ENCODE measurements at regions not wholly inside any gene's neighbourhood (a gene's known extent, or its start where the extent isn't known, plus 50 kb on each side); places are given as distances from the start of the nearest gene placed in this dataset.
"Not testable (repeated sequence)": the region's sequence is repeated elsewhere in the genome, so short reads cannot be mapped to it uniquely, and the experiment has no call there.

GRCh38 chr6:51049983-51050877, 231.6 kb downstream of the TFAP2B start:
- no peaks in the 10 kb centered on the region for H3K36me3 Mint-ChIP-seq
- no peaks in the 10 kb centered on the region for H3K4me1 Mint-ChIP-seq
- ATAC-seq (peak; percentile 13), DNase-seq (ENCODE audit: low spot score in 2 of 2) (no peak)
- no peak overlapping the region for H3K27ac Mint-ChIP-seq
- H3K9me3 Mint-ChIP-seq: peaks cover 12% of the 10 kb centered on the region
- no peak overlapping the region for H3K4me3 Mint-ChIP-seq

GRCh38 chr6:51052716-51053115, 234.0 kb downstream of the TFAP2B start:
- ATAC-seq; H3K27ac Mint-ChIP-seq; H3K4me3 Mint-ChIP-seq; H3K4me1 Mint-ChIP-seq; H3K36me3 Mint-ChIP-seq; DNase-seq (ENCODE audit: low spot score in 2 of 2): not testable (repeated sequence)
- H3K9me3 Mint-ChIP-seq: peaks cover 19% of the 10 kb centered on the region

GRCh38 chr6:51055316-51055715, 236.6 kb downstream of the TFAP2B start:
- H3K4me1 Mint-ChIP-seq; H3K36me3 Mint-ChIP-seq; H3K4me3 Mint-ChIP-seq; DNase-seq (ENCODE audit: low spot score in 2 of 2); ATAC-seq; H3K27ac Mint-ChIP-seq: not testable (repeated sequence)
- peaks cover 19% of the 10 kb centered on the region for H3K9me3 Mint-ChIP-seq

GRCh38 chr6:51057296-51057695, 238.6 kb downstream of the TFAP2B start:
- H3K4me1 Mint-ChIP-seq: no peaks in the 10 kb centered on the region
- DNase-seq (ENCODE audit: low spot score in 2 of 2) (no peak), ATAC-seq (no peak)
- H3K4me3 Mint-ChIP-seq: no peak overlapping the region
- H3K9me3 Mint-ChIP-seq: peaks cover 10% of the 10 kb centered on the region
- H3K36me3 Mint-ChIP-seq: no peaks in the 10 kb centered on the region
- no peak overlapping the region for H3K27ac Mint-ChIP-seq

- DNase-seq (ENCODE audit: low spot score in 2 of 2): no peak
- no peak overlapping the region for H3K4me3 Mint-ChIP-seq
- ATAC-seq: no peak
- no peak overlapping the region for H3K27ac Mint-ChIP-seq
- no peaks in the 10 kb centered on the region for H3K4me1 Mint-ChIP-seq
- peaks cover 6% of the 10 kb centered on the region for H3K9me3 Mint-ChIP-seq
- no peaks in the 10 kb centered on the region for H3K36me3 Mint-ChIP-seq
These were observed 241.6 kb downstream of the TFAP2B start for GRCh38 chr6:51060262-51060762.

- H3K4me1 Mint-ChIP-seq: no peaks in the 10 kb centered on the region
- H3K36me3 Mint-ChIP-seq: no peaks in the 10 kb centered on the region
- DNase-seq (ENCODE audit: low spot score in 2 of 2): no peak
- H3K9me3 Mint-ChIP-seq: no peaks in the 10 kb centered on the region
- H3K4me3 Mint-ChIP-seq: no peak overlapping the region
- ATAC-seq: no peak
- no peak overlapping the region for H3K27ac Mint-ChIP-seq
These were observed 243.6 kb downstream of the TFAP2B start for GRCh38 chr6:51062166-51062722.

GRCh38 chr6:51077821-51078518, 259.3 kb downstream of the TFAP2B start:
- no peak overlapping the region for H3K4me3 Mint-ChIP-seq

GRCh38 chr6:51090343-51090742, 271.7 kb downstream of the TFAP2B start:
- Mint-ChIP-seq H3K4me1 (no peaks in the 10 kb centered on the region), H3K36me3 (no peaks in the 10 kb centered on the region), H3K4me3 (no peak overlapping the region), H3K27ac (no peak overlapping the region), H3K9me3 (peaks cover 20% of the 10 kb centered on the region)
- no peak for ATAC-seq
- DNase-seq (ENCODE audit: low spot score in 2 of 2): no peak

More at GRCh38 chr6:51077821-51078518, 259.3 kb downstream of the TFAP2B start:
- H3K36me3 Mint-ChIP-seq: no peaks in the 10 kb centered on the region
- H3K4me1 Mint-ChIP-seq: no peaks in the 10 kb centered on the region
- no peak overlapping the region for H3K27ac Mint-ChIP-seq
- no peak for DNase-seq (ENCODE audit: low spot score in 2 of 2)
- peaks cover 18% of the 10 kb centered on the region for H3K9me3 Mint-ChIP-seq
- no peak for ATAC-seq

- ATAC-seq (no peak), DNase-seq (ENCODE audit: low spot score in 2 of 2) (no peak)
- Mint-ChIP-seq H3K4me3 (no peak overlapping the region), H3K36me3 (no peaks in the 10 kb centered on the region), H3K27ac (no peak overlapping the region), H3K4me1 (no peaks in the 10 kb centered on the region), H3K9me3 (peaks cover 15% of the 10 kb centered on the region)
These were observed 275.2 kb downstream of the TFAP2B start for GRCh38 chr6:51093871-51094270.

- H3K4me1 Mint-ChIP-seq: no peaks in the 10 kb centered on the region
- H3K4me3 Mint-ChIP-seq: no peak overlapping the region
- DNase-seq (ENCODE audit: low spot score in 2 of 2) (no peak), ATAC-seq (no peak)
- no peak overlapping the region for H3K27ac Mint-ChIP-seq
- H3K9me3 Mint-ChIP-seq: peaks cover 15% of the 10 kb centered on the region
- H3K36me3 Mint-ChIP-seq: no peaks in the 10 kb centered on the region
These were observed 275.6 kb downstream of the TFAP2B start for GRCh38 chr6:51094271-51094670.

- H3K9me3 Mint-ChIP-seq: peaks cover 5% of the 10 kb centered on the region
- no peak overlapping the region for H3K4me3 Mint-ChIP-seq
- ATAC-seq (no peak), DNase-seq (ENCODE audit: low spot score in 2 of 2) (no peak)
- H3K27ac Mint-ChIP-seq: no peak overlapping the region
- no peaks in the 10 kb centered on the region for H3K36me3 Mint-ChIP-seq
- no peaks in the 10 kb centered on the region for H3K4me1 Mint-ChIP-seq
These were observed 279.6 kb downstream of the TFAP2B start for GRCh38 chr6:51098246-51098645.

- ATAC-seq (no peak), DNase-seq (ENCODE audit: low spot score in 2 of 2) (no peak)
- Mint-ChIP-seq H3K9me3 (peaks cover 5% of the 10 kb centered on the region), H3K4me3 (no peak overlapping the region), H3K36me3 (no peaks in the 10 kb centered on the region), H3K4me1 (no peaks in the 10 kb centered on the region), H3K27ac (no peak overlapping the region)
These were observed 280.1 kb downstream of the TFAP2B start for GRCh38 chr6:51098791-51099190.

- no peaks in the 10 kb centered on the region for H3K36me3 Mint-ChIP-seq
- no peak overlapping the region for H3K27ac Mint-ChIP-seq
- no peak overlapping the region for H3K4me3 Mint-ChIP-seq
- peaks cover 5% of the 10 kb centered on the region for H3K9me3 Mint-ChIP-seq
- DNase-seq (ENCODE audit: low spot score in 2 of 2) (no peak), ATAC-seq (no peak)
- H3K4me1 Mint-ChIP-seq: no peaks in the 10 kb centered on the region
These were observed 280.5 kb downstream of the TFAP2B start for GRCh38 chr6:51099201-51099600.

GRCh38 chr6:51105357-51105756, 286.7 kb downstream of the TFAP2B start:
- DNase-seq (ENCODE audit: low spot score in 2 of 2): no peak
- Mint-ChIP-seq H3K36me3 (no peaks in the 10 kb centered on the region), H3K4me3 (no peak overlapping the region), H3K4me1 (no peaks in the 10 kb centered on the region), H3K9me3 (peaks cover 14% of the 10 kb centered on the region), H3K27ac (no peak overlapping the region)
- ATAC-seq: no peak

GRCh38 chr6:51107769-51108203, 289.1 kb downstream of the TFAP2B start:
- no peaks in the 10 kb centered on the region for H3K4me1 Mint-ChIP-seq
- H3K4me3 Mint-ChIP-seq: no peak overlapping the region
- ATAC-seq (no peak), DNase-seq (ENCODE audit: low spot score in 2 of 2) (no peak)
- H3K9me3 Mint-ChIP-seq: peaks cover 14% of the 10 kb centered on the region
- H3K27ac Mint-ChIP-seq: no peak overlapping the region
- no peaks in the 10 kb centered on the region for H3K36me3 Mint-ChIP-seq

Measured in stimulated activated effector memory CD8-positive, alpha-beta T cell treated with anti-CD3 and anti-CD28 coated beads, Interleukin-12 subunit alpha, Interleukin-12 subunit beta, amount 100 ng/mL, for 72 hours (primary cell).